SU-DHL-6 (cell line): ENCODE measurements at regions not wholly inside any gene's neighbourhood (a gene's known extent, or its start where the extent isn't known, plus 50 kb on each side); places are given as distances from the start of the nearest gene placed in this dataset.

Source experiments
- CTCF ChIP-seq: fragments of 200-600 bp; sonication (generic); IDR thresholded peaks from one replicate; pipeline ENCODE4 v1.5.1; 2017; ENCODE audit warnings: antibody characterized with exemption, mild to moderate bottlenecking, low read length, moderate library complexity; ENCODE audit not compliant: insufficient read depth, poor library complexity, severe bottlenecking
- EZH2phosphoT487 ChIP-seq: fragments of 200-600 bp; sonication (generic), shearing (Covaris generic); conservative IDR thresholded peaks from 2 replicates; pipeline ENCODE4 v1.6.1; 2018; ENCODE audit warnings: mild to moderate bottlenecking, antibody characterized with exemption, low read length, moderate library complexity, mixed read lengths

- TF ChIP-seq CTCF, result no peak
- TF ChIP-seq EZH2phosphoT487, result no peak
These were observed 471.5 kb downstream of the SPRY1 start for GRCh38 chr4:123867910-123868587.
